ENCODE measurements at regions not wholly inside any gene's neighbourhood (a gene's known extent, or its start where the extent isn't known, plus 50 kb on each side); places are given as distances from the start of the nearest gene placed in this dataset.

- H2AFZ ChIP-seq (ENCODE audit: low read length), result no peak overlapping the region
- H3K4me2 ChIP-seq (ENCODE audit: low read depth, low read length, poor library complexity, severe bottlenecking), result no peak overlapping the region
- H3K36me3 ChIP-seq (ENCODE audit: insufficient read depth, low read length), result no peaks in the 10 kb centered on the region
- peaks cover 8% of the 10 kb centered on the region; the same call in 1 of the 2 replicates for H3K9me3 ChIP-seq (ENCODE audit: insufficient read depth, low read depth, low read length)
- no peaks in the 10 kb centered on the region for H3K79me2 ChIP-seq (ENCODE audit: insufficient read depth, low read length)
- H3K9me2 ChIP-seq (replicated peaks; ENCODE audit: low read depth, low read length), result no peaks in the 10 kb centered on the region
- no peak for TF ChIP-seq EZH2phosphoT487 (IDR thresholded peaks at IDR 0.05; ENCODE audit: borderline replicate concordance)
- TF ChIP-seq CTCF (conservative IDR thresholded peaks at IDR 0.05; ENCODE audit: low read length), result no peak
- H3K4me1 ChIP-seq (ENCODE audit: insufficient read depth, low read length, poor library complexity, severe bottlenecking), result no peaks in the 10 kb centered on the region
- no peaks in the 10 kb centered on the region for H3F3A ChIP-seq (ENCODE audit: low read depth)
- H3K4me3 ChIP-seq (ENCODE audit: low read length, poor library complexity, severe bottlenecking), result no peak overlapping the region
- no peaks in the 10 kb centered on the region for H3K27me3 ChIP-seq (ENCODE audit: insufficient read depth, low read length, poor library complexity, severe bottlenecking)
- no peak overlapping the region for H3K9ac ChIP-seq (ENCODE audit: low read depth, low read length, poor library complexity, severe bottlenecking)
- H4K20me1 ChIP-seq (ENCODE audit: insufficient read depth, low read length, poor library complexity, severe bottlenecking), result no peaks in the 10 kb centered on the region
Measured at GRCh38 chr17:72223866-72224291, 103.1 kb downstream of the SOX9 start.

DNA sequence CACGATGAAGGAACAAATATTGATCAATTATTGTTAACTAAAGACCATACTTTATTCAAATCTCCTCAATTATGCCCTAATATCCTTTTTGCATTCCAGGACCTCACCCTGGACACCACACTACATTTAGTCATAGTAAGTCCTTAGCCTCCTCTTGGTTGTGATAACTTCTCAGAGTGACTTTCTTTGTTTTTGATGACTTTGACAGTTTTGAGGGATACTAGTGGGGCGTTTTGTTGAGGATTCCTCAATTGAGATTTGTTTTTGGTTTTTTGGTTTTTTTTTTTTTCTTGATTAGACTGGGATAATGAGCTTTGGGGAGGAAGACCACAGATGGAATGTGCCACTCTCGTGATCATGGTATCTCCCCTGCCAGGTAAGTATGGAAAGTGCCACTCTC lies 105.5 kb downstream of the SOX9 start:
- Histone ChIP-seq H3K4me3 (ENCODE audit: low read length, poor library complexity, severe bottlenecking) (no peak overlapping the region), H3K9me2 (replicated peaks; ENCODE audit: low read depth, low read length) (no peaks in the 10 kb centered on the region), H3K36me3 (ENCODE audit: insufficient read depth, low read length) (no peaks in the 10 kb centered on the region), H3K4me1 (ENCODE audit: insufficient read depth, low read length, poor library complexity, severe bottlenecking) (no peaks in the 10 kb centered on the region), H2AFZ (ENCODE audit: low read length) (no peak overlapping the region), H3K27me3 (ENCODE audit: insufficient read depth, low read length, poor library complexity, severe bottlenecking) (no peaks in the 10 kb centered on the region), H3K79me2 (ENCODE audit: insufficient read depth, low read length) (no peaks in the 10 kb centered on the region), H3K9ac (ENCODE audit: low read depth, low read length, poor library complexity, severe bottlenecking) (no peak overlapping the region), H3K9me3 (ENCODE audit: insufficient read depth, low read depth, low read length) (peaks cover 8% of the 10 kb centered on the region; the same call in 1 of the 2 replicates), H3K4me2 (ENCODE audit: low read depth, low read length, poor library complexity, severe bottlenecking) (no peak overlapping the region), H4K20me1 (ENCODE audit: insufficient read depth, low read length, poor library complexity, severe bottlenecking) (no peaks in the 10 kb centered on the region), H3F3A (ENCODE audit: low read depth) (no peaks in the 10 kb centered on the region)
- TF ChIP-seq EZH2phosphoT487 (IDR thresholded peaks at IDR 0.05; ENCODE audit: borderline replicate concordance) (no peak), CTCF (conservative IDR thresholded peaks at IDR 0.05; ENCODE audit: low read length) (no peak)

DNA sequence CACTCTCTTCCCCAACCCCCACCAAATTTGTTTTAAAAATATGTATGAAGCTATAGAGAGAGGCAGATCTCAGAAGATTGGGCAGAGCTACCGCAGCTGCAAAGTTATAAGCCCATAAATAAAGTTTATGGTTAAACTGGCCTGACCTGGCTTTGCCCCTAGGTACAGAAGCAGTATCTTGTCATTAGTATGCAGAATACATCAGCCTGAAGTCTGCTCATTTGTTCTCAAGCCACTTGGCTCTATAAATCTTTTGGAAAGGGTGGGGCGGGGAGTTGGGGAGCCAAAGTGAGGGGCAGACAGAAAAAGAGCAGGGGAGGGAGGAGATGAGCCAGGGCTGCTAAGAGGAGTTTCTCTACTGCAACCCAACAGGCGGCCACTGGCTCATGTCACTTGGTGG lies 113.2 kb downstream of the SOX9 start:
- no peak overlapping the region for H3K4me3 ChIP-seq (ENCODE audit: low read length, poor library complexity, severe bottlenecking)
- no peak overlapping the region for H2AFZ ChIP-seq (ENCODE audit: low read length)
- no peak overlapping the region for H3K4me2 ChIP-seq (ENCODE audit: low read depth, low read length, poor library complexity, severe bottlenecking)
- H3K9me2 ChIP-seq (replicated peaks; ENCODE audit: low read depth, low read length), result no peaks in the 10 kb centered on the region
- no peaks in the 10 kb centered on the region for H3K36me3 ChIP-seq (ENCODE audit: insufficient read depth, low read length)
- H3F3A ChIP-seq (ENCODE audit: low read depth), result no peaks in the 10 kb centered on the region
- no peaks in the 10 kb centered on the region for H3K4me1 ChIP-seq (ENCODE audit: insufficient read depth, low read length, poor library complexity, severe bottlenecking)
- H3K9me3 ChIP-seq (ENCODE audit: insufficient read depth, low read depth, low read length), result no peaks in the 10 kb centered on the region
- H4K20me1 ChIP-seq (ENCODE audit: insufficient read depth, low read length, poor library complexity, severe bottlenecking), result no peaks in the 10 kb centered on the region
- no peaks in the 10 kb centered on the region for H3K27me3 ChIP-seq (ENCODE audit: insufficient read depth, low read length, poor library complexity, severe bottlenecking)
- TF ChIP-seq CTCF (conservative IDR thresholded peaks at IDR 0.05; ENCODE audit: low read length), result no peak
- no peak for TF ChIP-seq EZH2phosphoT487 (IDR thresholded peaks at IDR 0.05; ENCODE audit: borderline replicate concordance)
- no peaks in the 10 kb centered on the region for H3K79me2 ChIP-seq (ENCODE audit: insufficient read depth, low read length)
- no peak overlapping the region for H3K9ac ChIP-seq (ENCODE audit: low read depth, low read length, poor library complexity, severe bottlenecking)

All from Loucy (cell line).